ENCODE measurements at regions not wholly inside any gene's neighbourhood (a gene's known extent, or its start where the extent isn't known, plus 50 kb on each side); places are given as distances from the start of the nearest gene placed in this dataset.

DNA sequence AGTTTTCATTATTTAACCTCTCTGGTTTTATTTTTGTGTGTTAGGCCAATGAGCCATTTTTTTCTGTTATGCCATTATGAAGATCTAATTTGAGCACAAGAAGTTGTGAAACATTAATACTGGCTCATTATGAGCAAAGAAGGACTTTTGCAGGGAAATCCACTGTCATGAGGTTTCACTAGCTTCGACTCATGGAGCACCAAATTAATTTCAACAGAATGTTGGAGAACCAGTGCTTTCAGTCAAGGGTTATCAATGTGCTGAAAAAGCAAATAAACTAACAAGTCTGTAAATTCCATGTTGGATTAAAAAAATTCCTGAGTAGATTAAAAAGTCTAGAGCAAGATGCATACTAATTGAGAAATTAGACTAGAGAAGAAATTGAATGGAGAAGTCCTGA, 594.2 kb upstream of the FZD8 start:
- Histone ChIP-seq H3K36me3 (ENCODE audit: insufficient read depth, insufficient read length, low read length) (no peaks in the 10 kb centered on the region), H3K4me3 (ENCODE audit: insufficient read length, low read depth) (no peak overlapping the region), H3K4me1 (ENCODE audit: insufficient read depth, insufficient read length) (no peaks in the 10 kb centered on the region), H3K9me3 (ENCODE audit: insufficient read depth, low read length) (no peaks in the 10 kb centered on the region), H3K9ac (ENCODE audit: insufficient read length, low read depth) (no peak overlapping the region), H3K27me3 (ENCODE audit: insufficient read depth, insufficient read length) (no peaks in the 10 kb centered on the region)
- TF ChIP-seq SUZ12 (IDR thresholded peaks at IDR 0.05; ENCODE audit: extremely low read depth, insufficient read depth, insufficient read length), result no peak
- no peak for TF ChIP-seq YY1 (IDR thresholded peaks at IDR 0.05; ENCODE audit: insufficient read depth, insufficient read length)
- TF ChIP-seq ZNF274 (IDR thresholded peaks at IDR 0.05; ENCODE audit: low read depth, low read length), result no peak
- no peak for DNase-seq (ENCODE audit: low read depth, low spot score)

DNA sequence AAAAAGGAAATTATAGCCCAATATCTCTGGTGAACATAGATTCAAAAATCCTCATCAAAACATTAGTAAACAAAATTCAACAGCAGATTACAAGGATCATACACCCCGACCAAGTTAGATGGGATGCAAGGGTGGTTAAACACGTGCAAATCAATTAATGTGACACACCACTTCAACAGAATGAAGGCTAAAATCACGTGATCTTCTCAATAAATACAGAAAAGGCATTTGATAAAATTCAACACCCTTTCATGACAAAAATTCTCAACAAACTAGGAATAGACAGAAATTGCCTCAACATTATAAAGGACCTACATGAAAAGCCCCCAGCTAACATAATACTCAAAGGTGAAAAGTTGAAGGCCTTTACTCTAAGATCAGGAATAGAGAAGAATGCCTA, 590.8 kb upstream of the FZD8 start:
- Histone ChIP-seq H3K4me3 (ENCODE audit: insufficient read length, low read depth) (no peak overlapping the region), H3K9ac (ENCODE audit: insufficient read length, low read depth) (no peak overlapping the region), H3K9me3 (ENCODE audit: insufficient read depth, low read length) (no peaks in the 10 kb centered on the region), H3K27me3 (ENCODE audit: insufficient read depth, insufficient read length) (no peaks in the 10 kb centered on the region), H3K4me1 (ENCODE audit: insufficient read depth, insufficient read length) (no peaks in the 10 kb centered on the region), H3K36me3 (ENCODE audit: insufficient read depth, insufficient read length, low read length) (no peaks in the 10 kb centered on the region)
- DNase-seq (ENCODE audit: low read depth, low spot score), result no peak
- TF ChIP-seq ZNF274 (IDR thresholded peaks at IDR 0.05; ENCODE audit: low read depth, low read length) (no peak), SUZ12 (IDR thresholded peaks at IDR 0.05; ENCODE audit: extremely low read depth, insufficient read depth, insufficient read length) (no peak), YY1 (IDR thresholded peaks at IDR 0.05; ENCODE audit: insufficient read depth, insufficient read length) (no peak)

DNA sequence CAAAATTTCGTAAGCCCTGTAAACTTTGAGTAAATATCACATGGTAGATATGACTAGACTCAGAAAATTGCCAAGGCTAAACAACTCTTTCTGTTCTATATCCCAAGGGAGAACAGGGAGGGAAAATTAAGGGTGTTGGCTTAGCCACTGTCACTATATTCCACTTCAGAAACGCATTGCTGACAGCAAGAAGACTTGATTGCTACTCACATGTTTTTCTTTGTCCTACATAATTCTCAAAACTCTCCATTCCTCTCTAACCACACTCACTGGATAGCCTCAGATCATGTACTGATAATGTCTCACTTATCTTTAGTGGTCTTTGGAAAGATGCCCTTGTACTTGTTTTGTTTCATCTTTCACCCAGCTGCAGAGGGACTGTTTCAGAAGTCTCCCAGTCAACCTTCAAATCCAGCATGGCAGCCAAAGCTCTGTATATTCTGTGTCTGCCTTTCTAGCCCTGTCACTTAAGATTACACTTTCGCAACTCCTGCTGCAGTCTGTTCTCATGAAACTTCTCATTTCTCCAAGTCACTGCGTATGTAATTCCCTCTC, 582.4 kb upstream of the FZD8 start:
- TF ChIP-seq ZNF274 (IDR thresholded peaks at IDR 0.05; ENCODE audit: low read depth, low read length), result no peak
- no peak for TF ChIP-seq SUZ12 (IDR thresholded peaks at IDR 0.05; ENCODE audit: extremely low read depth, insufficient read depth, insufficient read length)
- TF ChIP-seq YY1 (IDR thresholded peaks at IDR 0.05; ENCODE audit: insufficient read depth, insufficient read length), result no peak
- Histone ChIP-seq H3K9ac (ENCODE audit: insufficient read length, low read depth) (no peak overlapping the region), H3K4me3 (ENCODE audit: insufficient read length, low read depth) (no peak overlapping the region), H3K36me3 (ENCODE audit: insufficient read depth, insufficient read length, low read length) (no peaks in the 10 kb centered on the region), H3K4me1 (ENCODE audit: insufficient read depth, insufficient read length) (no peaks in the 10 kb centered on the region), H3K9me3 (ENCODE audit: insufficient read depth, low read length) (no peaks in the 10 kb centered on the region), H3K27me3 (ENCODE audit: insufficient read depth, insufficient read length) (no peaks in the 10 kb centered on the region)
- DNase-seq (ENCODE audit: low read depth, low spot score), result no peak

DNA sequence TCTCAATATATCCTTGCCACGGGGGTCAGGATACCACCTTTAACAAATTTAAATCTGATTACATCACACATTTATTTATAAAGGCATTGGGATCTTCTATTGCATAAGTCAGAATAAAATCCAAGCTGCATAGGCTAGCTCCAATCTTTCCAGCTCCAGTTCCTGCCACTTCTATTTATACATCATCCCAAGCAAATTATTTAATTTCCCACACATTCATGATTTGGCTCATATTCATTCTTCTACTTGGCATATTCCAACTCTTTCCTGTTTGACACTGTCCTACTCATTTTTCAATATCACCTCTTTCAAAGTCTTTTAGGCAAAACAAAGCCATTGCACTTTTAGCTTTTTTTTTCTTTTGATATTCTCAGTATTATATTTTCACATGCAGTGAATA, 579.0 kb upstream of the FZD8 start:
- no peaks in the 10 kb centered on the region for H3K27me3 ChIP-seq (ENCODE audit: insufficient read depth, insufficient read length)
- H3K4me1 ChIP-seq (ENCODE audit: insufficient read depth, insufficient read length), result no peaks in the 10 kb centered on the region
- DNase-seq (ENCODE audit: low read depth, low spot score), result no peak
- H3K4me3 ChIP-seq (ENCODE audit: insufficient read length, low read depth), result no peak overlapping the region
- no peak overlapping the region for H3K9ac ChIP-seq (ENCODE audit: insufficient read length, low read depth)
- no peaks in the 10 kb centered on the region for H3K36me3 ChIP-seq (ENCODE audit: insufficient read depth, insufficient read length, low read length)
- no peak for TF ChIP-seq SUZ12 (IDR thresholded peaks at IDR 0.05; ENCODE audit: extremely low read depth, insufficient read depth, insufficient read length)
- no peak for TF ChIP-seq YY1 (IDR thresholded peaks at IDR 0.05; ENCODE audit: insufficient read depth, insufficient read length)
- TF ChIP-seq ZNF274 (IDR thresholded peaks at IDR 0.05; ENCODE audit: low read depth, low read length), result no peak
- no peaks in the 10 kb centered on the region for H3K9me3 ChIP-seq (ENCODE audit: insufficient read depth, low read length)

DNA sequence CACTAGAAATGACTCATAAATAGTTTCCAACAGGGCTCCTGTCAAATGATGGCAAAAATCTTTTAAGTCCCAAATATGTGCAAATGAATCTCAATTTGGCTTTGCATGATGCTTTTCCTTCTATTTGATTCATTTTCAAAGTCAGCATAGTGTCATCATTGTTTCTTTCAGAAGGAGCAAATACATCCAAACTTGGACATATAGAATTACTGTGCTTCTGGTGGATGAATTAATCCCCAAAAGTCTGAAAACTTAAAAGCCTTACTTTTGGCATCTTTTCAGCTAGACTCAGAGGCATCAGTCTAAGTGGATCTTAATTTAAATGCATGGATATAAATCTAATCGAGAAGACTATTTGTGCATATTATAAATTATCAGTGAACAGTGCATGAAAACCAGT, 578.1 kb upstream of the FZD8 start:
- no peaks in the 10 kb centered on the region for H3K9me3 ChIP-seq (ENCODE audit: insufficient read depth, low read length)
- no peak overlapping the region for H3K4me3 ChIP-seq (ENCODE audit: insufficient read length, low read depth)
- H3K4me1 ChIP-seq (ENCODE audit: insufficient read depth, insufficient read length), result no peaks in the 10 kb centered on the region
- H3K27me3 ChIP-seq (ENCODE audit: insufficient read depth, insufficient read length), result no peaks in the 10 kb centered on the region
- TF ChIP-seq SUZ12 (IDR thresholded peaks at IDR 0.05; ENCODE audit: extremely low read depth, insufficient read depth, insufficient read length) (no peak), YY1 (IDR thresholded peaks at IDR 0.05; ENCODE audit: insufficient read depth, insufficient read length) (no peak), ZNF274 (IDR thresholded peaks at IDR 0.05; ENCODE audit: low read depth, low read length) (no peak)
- H3K9ac ChIP-seq (ENCODE audit: insufficient read length, low read depth), result no peak overlapping the region
- no peaks in the 10 kb centered on the region for H3K36me3 ChIP-seq (ENCODE audit: insufficient read depth, insufficient read length, low read length)
- DNase-seq (ENCODE audit: low read depth, low spot score), result no peak

DNA sequence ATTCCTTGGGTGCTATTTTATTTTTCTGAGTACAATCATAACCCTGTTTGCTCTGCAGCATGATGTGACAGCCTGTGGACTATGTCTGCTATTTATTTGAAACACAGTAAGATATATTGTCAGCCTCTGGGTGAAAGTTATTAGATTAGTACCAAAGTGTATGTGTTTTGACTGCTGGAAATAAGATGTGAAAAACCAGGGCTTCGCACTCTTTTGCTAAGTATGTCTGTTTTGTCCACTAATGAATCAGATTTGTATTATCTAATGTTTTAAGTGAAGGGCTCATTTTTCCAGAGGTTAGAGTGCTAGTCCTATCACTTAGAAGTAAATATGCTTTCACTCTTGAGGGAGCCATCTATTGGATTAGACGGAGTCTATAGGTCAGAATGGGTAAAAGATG, 569.8 kb upstream of the FZD8 start:
- H3K9me3 ChIP-seq (ENCODE audit: insufficient read depth, low read length), result no peaks in the 10 kb centered on the region
- H3K4me3 ChIP-seq (ENCODE audit: insufficient read length, low read depth), result no peak overlapping the region
- no peaks in the 10 kb centered on the region for H3K36me3 ChIP-seq (ENCODE audit: insufficient read depth, insufficient read length, low read length)
- no peak overlapping the region for H3K9ac ChIP-seq (ENCODE audit: insufficient read length, low read depth)
- TF ChIP-seq ZNF274 (IDR thresholded peaks at IDR 0.05; ENCODE audit: low read depth, low read length) (no peak), SUZ12 (IDR thresholded peaks at IDR 0.05; ENCODE audit: extremely low read depth, insufficient read depth, insufficient read length) (no peak), YY1 (IDR thresholded peaks at IDR 0.05; ENCODE audit: insufficient read depth, insufficient read length) (no peak)
- DNase-seq (ENCODE audit: low read depth, low spot score), result no peak
- H3K27me3 ChIP-seq (ENCODE audit: insufficient read depth, insufficient read length), result no peaks in the 10 kb centered on the region
- no peaks in the 10 kb centered on the region for H3K4me1 ChIP-seq (ENCODE audit: insufficient read depth, insufficient read length)

DNA sequence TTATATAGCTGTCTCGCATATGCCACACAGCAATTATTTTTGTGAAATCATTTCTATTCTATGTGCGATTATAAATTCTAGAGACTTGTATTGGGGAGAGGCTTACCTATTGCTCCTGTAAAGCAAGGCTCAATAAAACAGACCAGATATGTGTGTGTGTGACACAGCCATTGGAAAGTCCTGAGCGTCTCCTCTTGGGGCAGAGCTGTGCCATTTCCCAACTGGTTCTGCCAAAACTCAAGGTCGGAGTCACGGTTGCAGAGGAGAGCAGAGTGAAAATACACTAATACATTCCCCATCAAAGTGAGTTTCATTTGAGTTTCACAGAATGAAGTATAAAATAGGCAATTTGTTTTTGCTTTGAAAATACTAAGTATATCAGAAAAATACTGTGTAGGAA, 567.4 kb upstream of the FZD8 start:
- Histone ChIP-seq H3K4me3 (ENCODE audit: insufficient read length, low read depth) (no peak overlapping the region), H3K36me3 (ENCODE audit: insufficient read depth, insufficient read length, low read length) (no peaks in the 10 kb centered on the region), H3K4me1 (ENCODE audit: insufficient read depth, insufficient read length) (no peaks in the 10 kb centered on the region), H3K9ac (ENCODE audit: insufficient read length, low read depth) (no peak overlapping the region), H3K27me3 (ENCODE audit: insufficient read depth, insufficient read length) (no peaks in the 10 kb centered on the region), H3K9me3 (ENCODE audit: insufficient read depth, low read length) (no peaks in the 10 kb centered on the region)
- no peak for DNase-seq (ENCODE audit: low read depth, low spot score)
- no peak for TF ChIP-seq YY1 (IDR thresholded peaks at IDR 0.05; ENCODE audit: insufficient read depth, insufficient read length)
- no peak for TF ChIP-seq ZNF274 (IDR thresholded peaks at IDR 0.05; ENCODE audit: low read depth, low read length)
- TF ChIP-seq SUZ12 (IDR thresholded peaks at IDR 0.05; ENCODE audit: extremely low read depth, insufficient read depth, insufficient read length), result no peak

Data from NT2/D1 (cell line).